SK-N-SH treated with all-trans-retinoic acid at 6 μM for 48 hours (cell line): ENCODE measurements at regions not wholly inside any gene's neighbourhood (a gene's known extent, or its start where the extent isn't known, plus 50 kb on each side); places are given as distances from the start of the nearest gene placed in this dataset.

Experiments
- ATAC-seq: fragments of 200-7000 bp; cut with Tn5 transposase; 3 replicates; pipeline ENCODE4 v1.9.1; 2020; ENCODE audit warnings: mild to moderate bottlenecking, moderate library complexity
- ARNTL ChIP-seq: fragments of 450-650 bp; formaldehyde crosslinking; IDR thresholded peaks from 2 replicates; pipeline ENCODE4 v1.5.0; 2020; ENCODE audit warnings: low read depth, mild to moderate bottlenecking, moderate library complexity, borderline replicate concordance
- BACH2 ChIP-seq: fragments of 250-450 bp; sonication (Bioruptor Pico); IDR thresholded peaks from 2 replicates; pipeline ENCODE4 v1.9.0; 2021; ENCODE audit warnings: mild to moderate bottlenecking, borderline replicate concordance
- CSDC2 ChIP-seq: fragments of 250-450 bp; sonication (Bioruptor Pico); IDR thresholded peaks from 2 replicates; pipeline ENCODE4 v1.5.0; 2020; ENCODE audit warnings: mild to moderate bottlenecking, moderate library complexity
- ESRRG ChIP-seq: fragments of 250-450 bp; sonication (Bioruptor Pico); IDR thresholded peaks from 2 replicates; pipeline ENCODE4 v1.6.1; 2021; ENCODE audit warnings: mild to moderate bottlenecking
- GLIS3 ChIP-seq: fragments of 250-450 bp; sonication (Bioruptor Pico); IDR thresholded peaks from 2 replicates; pipeline ENCODE4 v1.5.0; 2020; ENCODE audit warnings: mild to moderate bottlenecking, moderate library complexity
- OSR1 ChIP-seq: fragments of 250-450 bp; sonication (Bioruptor Pico); IDR thresholded peaks from 2 replicates; pipeline ENCODE4 v1.8.0; 2022; ENCODE audit warnings: moderate library complexity, mild to moderate bottlenecking, inconsistent platforms
- RARB ChIP-seq: fragments of 250-450 bp; sonication (Bioruptor Pico); IDR thresholded peaks from 2 replicates; pipeline ENCODE4 v1.8.0; 2021; ENCODE audit warnings: mild to moderate bottlenecking, moderate library complexity
- SNAI2 ChIP-seq: fragments of 250-450 bp; sonication (Bioruptor Pico); IDR thresholded peaks from 2 replicates; pipeline ENCODE4 v1.5.0; 2020; ENCODE audit warnings: mild to moderate bottlenecking, moderate library complexity
- TCF4 ChIP-seq: fragments of 250-450 bp; sonication (Bioruptor Pico); IDR thresholded peaks from 2 replicates; pipeline ENCODE4 v1.8.0; 2021; ENCODE audit warnings: mild to moderate bottlenecking, moderate library complexity, borderline replicate concordance
- TOX ChIP-seq: fragments of 250-450 bp; sonication (Bioruptor Pico); IDR thresholded peaks from 2 replicates; pipeline ENCODE4 v1.8.0; 2021; ENCODE audit warnings: mild to moderate bottlenecking, moderate library complexity, borderline replicate concordance
- ZC3H10 ChIP-seq: fragments of 250-450 bp; sonication (Bioruptor Pico); IDR thresholded peaks from 2 replicates; pipeline ENCODE4 v1.5.1; 2021; ENCODE audit warnings: mild to moderate bottlenecking, moderate library complexity
- ZFP3 ChIP-seq: fragments of 250-450 bp; sonication (Bioruptor Pico); IDR thresholded peaks from 2 replicates; pipeline ENCODE4 v1.5.0; 2020; ENCODE audit warnings: mild to moderate bottlenecking, moderate library complexity
- ZFP30 ChIP-seq: fragments of 450-650 bp; formaldehyde crosslinking; IDR thresholded peaks from 2 replicates; pipeline ENCODE4 v1.5.0; 2022; ENCODE audit warnings: mild to moderate bottlenecking, moderate library complexity
- ZNF565 ChIP-seq: fragments of 450-650 bp; formaldehyde crosslinking; conservative IDR thresholded peaks from 2 replicates; pipeline ENCODE4 v1.5.0; 2020; ENCODE audit warnings: low read depth, mild to moderate bottlenecking, moderate library complexity
- ZNF70 ChIP-seq: fragments of 450-650 bp; formaldehyde crosslinking; IDR thresholded peaks from 2 replicates; pipeline ENCODE4 v1.5.0; 2020; ENCODE audit warnings: mild to moderate bottlenecking, moderate library complexity
- ZNF8 ChIP-seq: fragments of 450-650 bp; formaldehyde crosslinking; IDR thresholded peaks from 2 replicates; pipeline ENCODE4 v1.5.0; 2020; ENCODE audit warnings: mild to moderate bottlenecking, moderate library complexity
- TF ChIP-seq, protein P1 (sequence below): fragments of 250-450 bp; sonication (Bioruptor Pico); IDR thresholded peaks from 2 replicates; pipeline ENCODE4 v1.8.0; 2020; ENCODE audit warnings: mild to moderate bottlenecking, moderate library complexity, borderline replicate concordance
- TF ChIP-seq, protein P2 (sequence below): fragments of 250-450 bp; sonication (Bioruptor Pico); IDR thresholded peaks from 2 replicates; pipeline ENCODE4 v1.5.0; 2020; ENCODE audit warnings: mild to moderate bottlenecking, moderate library complexity
- TF ChIP-seq, protein P3 (sequence below): fragments of 250-450 bp; sonication (Bioruptor Pico); IDR thresholded peaks from 2 replicates; pipeline ENCODE4 v1.5.1; 2020; ENCODE audit warnings: low read depth, mild to moderate bottlenecking, moderate library complexity
- TF ChIP-seq, protein P4 (sequence below): fragments of 250-450 bp; sonication (Bioruptor Pico); IDR thresholded peaks from 2 replicates; pipeline ENCODE4 v1.5.1; 2021; ENCODE audit warnings: mild to moderate bottlenecking, moderate library complexity
- TF ChIP-seq, protein P5 (sequence below): fragments of 250-450 bp; sonication (Bioruptor Pico); IDR thresholded peaks from 2 replicates; pipeline ENCODE4 v1.8.0; 2021; ENCODE audit warnings: low read depth, mild to moderate bottlenecking, moderate library complexity, borderline replicate concordance

DNA sequence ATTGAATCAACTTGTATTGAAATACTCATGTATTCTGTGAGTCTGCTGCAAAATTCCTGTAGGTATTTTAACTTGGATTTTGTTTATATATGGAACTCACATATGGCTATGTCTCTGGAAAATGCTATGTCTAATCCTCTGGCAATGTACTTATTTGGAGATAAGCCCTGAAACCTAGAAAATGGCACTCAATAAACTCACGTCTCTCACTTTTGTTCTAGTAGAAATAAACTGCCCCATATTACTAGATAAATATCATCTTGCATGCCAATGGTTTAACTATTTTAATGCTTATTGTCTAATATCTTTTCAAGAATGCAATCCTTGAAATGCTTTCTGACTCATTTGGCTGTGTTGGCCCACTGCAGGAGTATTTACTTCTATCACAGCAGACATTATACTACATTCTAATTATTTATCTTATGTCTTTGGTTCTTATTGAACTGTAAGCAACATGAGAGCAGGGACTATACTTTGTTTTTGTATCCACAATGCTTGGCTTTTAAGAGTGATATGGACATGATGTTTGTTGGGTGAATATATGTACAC is 292.2 kb upstream of the RSPO3 start:
- no peak for ATAC-seq
- TF ChIP-seq ZC3H10 (no peak), ZNF8 (no peak), OSR1 (CRISPR knock-in tag) (no peak), BACH2 (CRISPR knock-in tag) (no peak), ZNF70 (CRISPR knock-in tag) (no peak), CSDC2 (CRISPR knock-in tag) (no peak), GLIS3 (CRISPR knock-in tag) (no peak), TOX (CRISPR knock-in tag) (no peak), ZFP3 (no peak)
- TF ChIP-seq, protein P1, sequence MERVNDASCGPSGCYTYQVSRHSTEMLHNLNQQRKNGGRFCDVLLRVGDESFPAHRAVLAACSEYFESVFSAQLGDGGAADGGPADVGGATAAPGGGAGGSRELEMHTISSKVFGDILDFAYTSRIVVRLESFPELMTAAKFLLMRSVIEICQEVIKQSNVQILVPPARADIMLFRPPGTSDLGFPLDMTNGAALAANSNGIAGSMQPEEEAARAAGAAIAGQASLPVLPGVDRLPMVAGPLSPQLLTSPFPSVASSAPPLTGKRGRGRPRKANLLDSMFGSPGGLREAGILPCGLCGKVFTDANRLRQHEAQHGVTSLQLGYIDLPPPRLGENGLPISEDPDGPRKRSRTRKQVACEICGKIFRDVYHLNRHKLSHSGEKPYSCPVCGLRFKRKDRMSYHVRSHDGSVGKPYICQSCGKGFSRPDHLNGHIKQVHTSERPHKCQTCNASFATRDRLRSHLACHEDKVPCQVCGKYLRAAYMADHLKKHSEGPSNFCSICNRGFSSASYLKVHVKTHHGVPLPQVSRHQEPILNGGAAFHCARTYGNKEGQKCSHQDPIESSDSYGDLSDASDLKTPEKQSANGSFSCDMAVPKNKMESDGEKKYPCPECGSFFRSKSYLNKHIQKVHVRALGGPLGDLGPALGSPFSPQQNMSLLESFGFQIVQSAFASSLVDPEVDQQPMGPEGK (CRISPR knock-in tag): no peak
- TF ChIP-seq, protein P2, sequence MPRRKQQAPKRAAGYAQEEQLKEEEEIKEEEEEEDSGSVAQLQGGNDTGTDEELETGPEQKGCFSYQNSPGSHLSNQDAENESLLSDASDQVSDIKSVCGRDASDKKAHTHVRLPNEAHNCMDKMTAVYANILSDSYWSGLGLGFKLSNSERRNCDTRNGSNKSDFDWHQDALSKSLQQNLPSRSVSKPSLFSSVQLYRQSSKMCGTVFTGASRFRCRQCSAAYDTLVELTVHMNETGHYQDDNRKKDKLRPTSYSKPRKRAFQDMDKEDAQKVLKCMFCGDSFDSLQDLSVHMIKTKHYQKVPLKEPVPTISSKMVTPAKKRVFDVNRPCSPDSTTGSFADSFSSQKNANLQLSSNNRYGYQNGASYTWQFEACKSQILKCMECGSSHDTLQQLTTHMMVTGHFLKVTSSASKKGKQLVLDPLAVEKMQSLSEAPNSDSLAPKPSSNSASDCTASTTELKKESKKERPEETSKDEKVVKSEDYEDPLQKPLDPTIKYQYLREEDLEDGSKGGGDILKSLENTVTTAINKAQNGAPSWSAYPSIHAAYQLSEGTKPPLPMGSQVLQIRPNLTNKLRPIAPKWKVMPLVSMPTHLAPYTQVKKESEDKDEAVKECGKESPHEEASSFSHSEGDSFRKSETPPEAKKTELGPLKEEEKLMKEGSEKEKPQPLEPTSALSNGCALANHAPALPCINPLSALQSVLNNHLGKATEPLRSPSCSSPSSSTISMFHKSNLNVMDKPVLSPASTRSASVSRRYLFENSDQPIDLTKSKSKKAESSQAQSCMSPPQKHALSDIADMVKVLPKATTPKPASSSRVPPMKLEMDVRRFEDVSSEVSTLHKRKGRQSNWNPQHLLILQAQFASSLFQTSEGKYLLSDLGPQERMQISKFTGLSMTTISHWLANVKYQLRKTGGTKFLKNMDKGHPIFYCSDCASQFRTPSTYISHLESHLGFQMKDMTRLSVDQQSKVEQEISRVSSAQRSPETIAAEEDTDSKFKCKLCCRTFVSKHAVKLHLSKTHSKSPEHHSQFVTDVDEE: no peak
- TF ChIP-seq, protein P3, sequence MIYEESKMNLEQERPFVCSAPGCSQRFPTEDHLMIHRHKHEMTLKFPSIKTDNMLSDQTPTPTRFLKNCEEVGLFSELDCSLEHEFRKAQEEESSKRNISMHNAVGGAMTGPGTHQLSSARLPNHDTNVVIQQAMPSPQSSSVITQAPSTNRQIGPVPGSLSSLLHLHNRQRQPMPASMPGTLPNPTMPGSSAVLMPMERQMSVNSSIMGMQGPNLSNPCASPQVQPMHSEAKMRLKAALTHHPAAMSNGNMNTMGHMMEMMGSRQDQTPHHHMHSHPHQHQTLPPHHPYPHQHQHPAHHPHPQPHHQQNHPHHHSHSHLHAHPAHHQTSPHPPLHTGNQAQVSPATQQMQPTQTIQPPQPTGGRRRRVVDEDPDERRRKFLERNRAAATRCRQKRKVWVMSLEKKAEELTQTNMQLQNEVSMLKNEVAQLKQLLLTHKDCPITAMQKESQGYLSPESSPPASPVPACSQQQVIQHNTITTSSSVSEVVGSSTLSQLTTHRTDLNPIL (CRISPR knock-in tag): no peak

DNA sequence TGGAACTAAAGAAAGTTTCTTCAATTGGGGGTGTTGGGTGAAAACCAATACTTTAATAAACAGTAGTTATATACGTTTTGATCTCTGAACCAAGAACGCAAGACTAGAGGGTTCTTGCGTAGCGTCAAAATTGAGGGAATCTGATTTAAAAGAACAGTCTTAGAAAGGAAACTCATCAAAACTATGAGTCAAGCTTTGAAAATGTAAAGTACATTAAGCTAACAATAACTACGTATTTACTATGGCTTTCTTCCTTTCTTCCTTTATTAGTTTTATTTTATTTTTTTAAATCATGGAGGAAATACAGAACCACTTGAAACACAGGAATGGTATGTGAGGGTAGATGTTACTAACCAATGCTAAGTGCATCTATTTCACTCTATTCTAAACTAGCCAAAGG is 287.0 kb upstream of the RSPO3 start:
- no peak for ATAC-seq
- TF ChIP-seq, protein P4, sequence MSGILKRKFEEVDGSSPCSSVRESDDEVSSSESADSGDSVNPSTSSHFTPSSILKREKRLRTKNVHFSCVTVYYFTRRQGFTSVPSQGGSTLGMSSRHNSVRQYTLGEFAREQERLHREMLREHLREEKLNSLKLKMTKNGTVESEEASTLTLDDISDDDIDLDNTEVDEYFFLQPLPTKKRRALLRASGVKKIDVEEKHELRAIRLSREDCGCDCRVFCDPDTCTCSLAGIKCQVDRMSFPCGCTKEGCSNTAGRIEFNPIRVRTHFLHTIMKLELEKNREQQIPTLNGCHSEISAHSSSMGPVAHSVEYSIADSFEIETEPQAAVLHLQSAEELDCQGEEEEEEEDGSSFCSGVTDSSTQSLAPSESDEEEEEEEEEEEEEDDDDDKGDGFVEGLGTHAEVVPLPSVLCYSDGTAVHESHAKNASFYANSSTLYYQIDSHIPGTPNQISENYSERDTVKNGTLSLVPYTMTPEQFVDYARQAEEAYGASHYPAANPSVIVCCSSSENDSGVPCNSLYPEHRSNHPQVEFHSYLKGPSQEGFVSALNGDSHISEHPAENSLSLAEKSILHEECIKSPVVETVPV: no peak
- TF ChIP-seq GLIS3 (CRISPR knock-in tag) (no peak), TOX (CRISPR knock-in tag) (no peak), SNAI2 (CRISPR knock-in tag) (no peak), RARB (CRISPR knock-in tag) (no peak), BACH2 (CRISPR knock-in tag) (no peak), ESRRG (CRISPR knock-in tag) (no peak), ZNF565 (CRISPR knock-in tag) (no peak), ZNF8 (no peak), ZFP30 (no peak)

DNA sequence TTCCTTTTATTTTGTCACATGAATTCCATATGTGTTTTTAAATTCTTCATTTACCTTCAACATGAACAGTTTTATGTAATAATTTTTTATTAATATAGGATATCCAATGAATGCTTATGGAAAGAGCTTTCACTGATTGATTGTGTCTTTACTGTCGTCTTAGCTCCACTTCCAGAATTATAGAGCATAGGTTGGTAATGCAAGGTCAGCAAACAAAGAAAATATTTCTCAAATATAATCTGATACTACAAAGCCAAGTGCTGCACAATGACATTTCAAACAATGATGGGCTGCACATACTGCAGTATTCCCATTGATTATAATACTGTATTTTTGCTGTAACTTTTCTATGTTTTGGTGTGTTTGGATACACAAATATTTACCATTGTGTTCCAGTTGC is 275.7 kb upstream of the RSPO3 start:
- no peak for ATAC-seq
- TF ChIP-seq CSDC2 (CRISPR knock-in tag) (no peak), ARNTL (CRISPR knock-in tag) (no peak), ZC3H10 (no peak), TCF4 (CRISPR knock-in tag) (no peak)
- TF ChIP-seq, protein P5, sequence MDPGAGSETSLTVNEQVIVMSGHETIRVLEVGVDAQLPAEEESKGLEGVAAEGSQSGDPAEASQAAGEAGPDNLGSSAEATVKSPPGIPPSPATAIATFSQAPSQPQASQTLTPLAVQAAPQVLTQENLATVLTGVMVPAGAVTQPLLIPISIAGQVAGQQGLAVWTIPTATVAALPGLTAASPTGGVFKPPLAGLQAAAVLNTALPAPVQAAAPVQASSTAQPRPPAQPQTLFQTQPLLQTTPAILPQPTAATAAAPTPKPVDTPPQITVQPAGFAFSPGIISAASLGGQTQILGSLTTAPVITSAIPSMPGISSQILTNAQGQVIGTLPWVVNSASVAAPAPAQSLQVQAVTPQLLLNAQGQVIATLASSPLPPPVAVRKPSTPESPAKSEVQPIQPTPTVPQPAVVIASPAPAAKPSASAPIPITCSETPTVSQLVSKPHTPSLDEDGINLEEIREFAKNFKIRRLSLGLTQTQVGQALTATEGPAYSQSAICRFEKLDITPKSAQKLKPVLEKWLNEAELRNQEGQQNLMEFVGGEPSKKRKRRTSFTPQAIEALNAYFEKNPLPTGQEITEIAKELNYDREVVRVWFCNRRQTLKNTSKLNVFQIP (CRISPR knock-in tag): no peak
- TF ChIP-seq, protein P4: no peak
